Germinal center (tissue), 1 donor: ENCODE measurements at regions not wholly inside any gene's neighbourhood (a gene's known extent, or its start where the extent isn't known, plus 50 kb on each side); places are given as distances from the start of the nearest gene placed in this dataset.
"Not testable (repeated sequence)": the region's sequence is repeated elsewhere in the genome, so short reads cannot be mapped to it uniquely, and the experiment has no call there.

Experiments
- DNase-seq: peaks from one replicate; pipeline ENCODE4 v3.0.0; 2012; ENCODE audit warnings: mixed read lengths, low spot score

GRCh38 chr1:188599313-188599712 lies 1770.6 kb downstream of the PLA2G4A start:
- no peak for DNase-seq

GRCh38 chr1:188611432-188611831 lies 1782.7 kb downstream of the PLA2G4A start:
- DNase-seq: no peak

GRCh38 chr1:188615321-188615720 lies 1786.6 kb downstream of the PLA2G4A start:
- no peak for DNase-seq

- DNase-seq: no peak
Measured at GRCh38 chr1:188620236-188620635, 1791.5 kb downstream of the PLA2G4A start.

- DNase-seq: no peak
Measured at GRCh38 chr1:188641566-188642211, 1812.9 kb downstream of the PLA2G4A start.

GRCh38 chr1:188642704-188643103 lies 1814.0 kb downstream of the PLA2G4A start:
- no peak for DNase-seq

GRCh38 chr1:188652678-188653077 lies 1823.9 kb downstream of the PLA2G4A start:
- DNase-seq: no peak

- DNase-seq: not testable (repeated sequence)
Measured at GRCh38 chr1:188655966-188656365, 1821.7 kb downstream of the BRINP3 start.

- no peak for DNase-seq
Measured at GRCh38 chr1:188660572-188660971, 1817.1 kb downstream of the BRINP3 start.

- no peak for DNase-seq
Measured at GRCh38 chr1:188665477-188665876, 1812.2 kb downstream of the BRINP3 start.

- no peak for DNase-seq
Measured at GRCh38 chr1:188668083-188668482, 1809.6 kb downstream of the BRINP3 start.

- no peak for DNase-seq
Measured at GRCh38 chr1:188669728-188670382, 1807.8 kb downstream of the BRINP3 start.

GRCh38 chr1:188670837-188671236 lies 1806.8 kb downstream of the BRINP3 start:
- no peak for DNase-seq

GRCh38 chr1:188672153-188672552 lies 1805.5 kb downstream of the BRINP3 start:
- DNase-seq: no peak

GRCh38 chr1:188689542-188689941 lies 1788.1 kb downstream of the BRINP3 start:
- DNase-seq: no peak

- no peak for DNase-seq
Measured at GRCh38 chr1:188700116-188700515, 1777.5 kb downstream of the BRINP3 start.

- DNase-seq: no peak
Measured at GRCh38 chr1:188706742-188707141, 1770.9 kb downstream of the BRINP3 start.

- no peak for DNase-seq
Measured at GRCh38 chr1:188708795-188709535, 1768.7 kb downstream of the BRINP3 start.

- no peak for DNase-seq
Measured at GRCh38 chr1:188715566-188715965, 1762.1 kb downstream of the BRINP3 start.

- DNase-seq: no peak
Measured at GRCh38 chr1:188719735-188720134, 1757.9 kb downstream of the BRINP3 start.

GRCh38 chr1:188723332-188724020 lies 1754.2 kb downstream of the BRINP3 start:
- no peak for DNase-seq

- no peak for DNase-seq
Measured at GRCh38 chr1:188729039-188729438, 1748.6 kb downstream of the BRINP3 start.

GRCh38 chr1:188735567-188735966 lies 1742.1 kb downstream of the BRINP3 start:
- no peak for DNase-seq
